ENCODE measurements at regions not wholly inside any gene's neighbourhood (a gene's known extent, or its start where the extent isn't known, plus 50 kb on each side); places are given as distances from the start of the nearest gene placed in this dataset.
"Not testable (repeated sequence)": the region's sequence is repeated elsewhere in the genome, so short reads cannot be mapped to it uniquely, and the experiment has no call there.

GRCh38 chr14:76701981-76702380 lies 59.3 kb upstream of the VASH1 start:
- no peak for DNase-seq

GRCh38 chr14:76705214-76705613 lies 56.1 kb upstream of the VASH1 start:
- no peak for DNase-seq

GRCh38 chr14:76706207-76706606 lies 55.1 kb upstream of the VASH1 start:
- DNase-seq, result not testable (repeated sequence)

GRCh38 chr14:76706811-76707210 lies 54.5 kb upstream of the VASH1 start:
- DNase-seq, result no peak

GRCh38 chr14:76708028-76708427 lies 53.2 kb upstream of the VASH1 start:
- DNase-seq, result no peak

- no peak for DNase-seq
These were observed 52.5 kb upstream of the VASH1 start for GRCh38 chr14:76708771-76709170.

- DNase-seq, result peak; percentile 28
These were observed 50.9 kb upstream of the VASH1 start for GRCh38 chr14:76710056-76711010.
